ENCODE measurements at regions not wholly inside any gene's neighbourhood (a gene's known extent, or its start where the extent isn't known, plus 50 kb on each side); places are given as distances from the start of the nearest gene placed in this dataset.

GRCh38 chr18:53941601-53942338 is 282.7 kb downstream of the MBD2 start:
- no peak overlapping the region for H4K12ac ChIP-seq (ENCODE audit: low read depth, low read length)
- no peak overlapping the region for H3K23ac ChIP-seq (ENCODE audit: low read length)
- H3K9me3 ChIP-seq (ENCODE audit: insufficient read depth, low read depth, low read length), result peaks cover 19% of the 10 kb centered on the region
- no peak overlapping the region for H2BK5ac ChIP-seq (ENCODE audit: low read depth, low read length, poor library complexity)
- peak overlapping the region; percentile 53 for H3K4me3 ChIP-seq (ENCODE audit: low read depth, low read length)
- no peak overlapping the region for H4K8ac ChIP-seq (ENCODE audit: low read depth, low read length)
- no peaks in the 10 kb centered on the region for H3K27me3 ChIP-seq (ENCODE audit: insufficient read depth, low read length)
- H3K4me1 ChIP-seq (ENCODE audit: control insufficient read depth in 1 of 2, insufficient read depth in 2 of 2, low read length in 2 of 2), result peaks cover 2 to 7% of the 10 kb centered on the region in 2 experiments
- H2AK5ac ChIP-seq (ENCODE audit: low read length), result no peak overlapping the region
- peak overlapping the region; percentile 35 for H3K27ac ChIP-seq (ENCODE audit: low read depth, low read length)
- peaks cover 2% of the 10 kb centered on the region for H3K79me1 ChIP-seq (ENCODE audit: low read length)
- no peak overlapping the region for H3K18ac ChIP-seq (ENCODE audit: low read length)
- no peak overlapping the region for H2AFZ ChIP-seq (ENCODE audit: insufficient read depth, low read length, poor library complexity)
- no peaks in the 10 kb centered on the region for H3K79me2 ChIP-seq (ENCODE audit: control insufficient read depth, insufficient read depth, low read length, poor library complexity)
- no peak overlapping the region for H3K4ac ChIP-seq (ENCODE audit: low read depth, low read length)
- no peaks in the 10 kb centered on the region for H3K36me3 ChIP-seq (ENCODE audit: control insufficient read depth in 1 of 2, insufficient read depth in 2 of 2, low read length in 2 of 2)
- peak overlapping the region; percentile 37 for H4K91ac ChIP-seq (ENCODE audit: low read depth, low read length)
- DNase-seq, result peak; percentile 19 to 73
- H2BK12ac ChIP-seq (ENCODE audit: low read length), result peak overlapping the region; percentile 21
- H3K9ac ChIP-seq (ENCODE audit: low read length), result no peak overlapping the region
- peak overlapping the region; percentile 5 for H3K4me2 ChIP-seq (ENCODE audit: low read length)
- peak overlapping the region; percentile 6 for H3K14ac ChIP-seq (ENCODE audit: low read length)
- H2BK120ac ChIP-seq (ENCODE audit: insufficient read depth, low read length, poor library complexity), result peak overlapping the region; percentile 13

DNA sequence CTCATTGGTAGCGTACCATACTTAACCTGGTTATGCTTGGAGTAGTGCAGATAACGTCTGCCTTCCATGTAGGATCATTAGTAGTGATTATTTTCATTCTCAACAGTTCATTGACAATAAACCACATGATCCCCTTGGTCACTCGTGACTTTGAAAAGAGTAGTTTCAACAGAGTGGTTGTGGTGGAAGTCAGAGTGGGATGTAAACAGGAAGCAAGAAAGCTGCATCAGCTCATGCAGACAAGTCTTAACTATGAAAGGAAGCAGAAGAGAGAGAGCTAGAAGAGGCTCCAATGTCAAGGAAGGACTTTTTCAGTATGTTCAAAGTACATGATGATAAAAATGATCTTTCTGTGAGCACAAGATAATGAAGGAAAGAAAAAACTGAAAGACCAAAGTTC is 287.4 kb downstream of the MBD2 start:
- Histone ChIP-seq H4K8ac (ENCODE audit: low read depth, low read length) (no peak overlapping the region), H3K27me3 (ENCODE audit: insufficient read depth, low read length) (no peaks in the 10 kb centered on the region), H2BK5ac (ENCODE audit: low read depth, low read length, poor library complexity) (no peak overlapping the region), H2BK12ac (ENCODE audit: low read length) (no peak overlapping the region), H3K4me2 (ENCODE audit: low read length) (no peak overlapping the region), H3K4ac (ENCODE audit: low read depth, low read length) (no peak overlapping the region), H3K9me3 (ENCODE audit: insufficient read depth, low read depth, low read length) (peaks cover 2% of the 10 kb centered on the region), H3K18ac (ENCODE audit: low read length) (no peak overlapping the region), H2BK120ac (ENCODE audit: insufficient read depth, low read length, poor library complexity) (no peak overlapping the region), H3K4me3 (ENCODE audit: low read depth, low read length) (no peak overlapping the region), H2AK5ac (ENCODE audit: low read length) (no peak overlapping the region), H3K4me1 (ENCODE audit: control insufficient read depth in 1 of 2, insufficient read depth in 2 of 2, low read length in 2 of 2) (peaks cover 2 to 6% of the 10 kb centered on the region in 2 experiments), H2AFZ (ENCODE audit: insufficient read depth, low read length, poor library complexity) (no peak overlapping the region), H3K79me2 (ENCODE audit: control insufficient read depth, insufficient read depth, low read length, poor library complexity) (no peaks in the 10 kb centered on the region), H3K79me1 (ENCODE audit: low read length) (peaks cover 2% of the 10 kb centered on the region), H4K91ac (ENCODE audit: low read depth, low read length) (no peak overlapping the region), H4K12ac (ENCODE audit: low read depth, low read length) (no peak overlapping the region), H3K23ac (ENCODE audit: low read length) (no peak overlapping the region), H3K36me3 (ENCODE audit: control insufficient read depth in 1 of 2, insufficient read depth in 2 of 2, low read length in 2 of 2) (no peaks in the 10 kb centered on the region), H3K27ac (ENCODE audit: low read depth, low read length) (no peak overlapping the region), H3K14ac (ENCODE audit: low read length) (no peak overlapping the region), H3K9ac (ENCODE audit: low read length) (no peak overlapping the region)
- no CpG with 5 or more reads among the region's 3 CpGs for WGBS (ENCODE audit: extremely low coverage, insufficient coverage, insufficient read length)
- DNase-seq, result no peak

- no peak overlapping the region for H3K27ac ChIP-seq (ENCODE audit: low read depth, low read length)
- no peak overlapping the region for H2AFZ ChIP-seq (ENCODE audit: insufficient read depth, low read length, poor library complexity)
- H3K4me2 ChIP-seq (ENCODE audit: low read length), result no peak overlapping the region
- no peak for DNase-seq
- no peak overlapping the region for H2BK120ac ChIP-seq (ENCODE audit: insufficient read depth, low read length, poor library complexity)
- no CpG with 5 or more reads among the region's 2 CpGs for WGBS (ENCODE audit: extremely low coverage, insufficient coverage, insufficient read length)
- no peak overlapping the region for H3K14ac ChIP-seq (ENCODE audit: low read length)
- H3K27me3 ChIP-seq (ENCODE audit: insufficient read depth, low read length), result no peaks in the 10 kb centered on the region
- H3K4ac ChIP-seq (ENCODE audit: low read depth, low read length), result no peak overlapping the region
- no peaks in the 10 kb centered on the region for H3K36me3 ChIP-seq (ENCODE audit: control insufficient read depth in 1 of 2, insufficient read depth in 2 of 2, low read length in 2 of 2)
- H3K23ac ChIP-seq (ENCODE audit: low read length), result no peak overlapping the region
- H4K8ac ChIP-seq (ENCODE audit: low read depth, low read length), result no peak overlapping the region
- H2BK12ac ChIP-seq (ENCODE audit: low read length), result no peak overlapping the region
- peaks cover 0 to under 1% of the 10 kb centered on the region in 2 experiments for H3K4me1 ChIP-seq (ENCODE audit: control insufficient read depth in 1 of 2, insufficient read depth in 2 of 2, low read length in 2 of 2)
- no peaks in the 10 kb centered on the region for H3K9me3 ChIP-seq (ENCODE audit: insufficient read depth, low read depth, low read length)
- H3K79me1 ChIP-seq (ENCODE audit: low read length), result no peaks in the 10 kb centered on the region
- no peak overlapping the region for H2AK5ac ChIP-seq (ENCODE audit: low read length)
- H4K91ac ChIP-seq (ENCODE audit: low read depth, low read length), result no peak overlapping the region
- H2BK5ac ChIP-seq (ENCODE audit: low read depth, low read length, poor library complexity), result no peak overlapping the region
- no peaks in the 10 kb centered on the region for H3K79me2 ChIP-seq (ENCODE audit: control insufficient read depth, insufficient read depth, low read length, poor library complexity)
- H3K4me3 ChIP-seq (ENCODE audit: low read depth, low read length), result no peak overlapping the region
- no peak overlapping the region for H3K9ac ChIP-seq (ENCODE audit: low read length)
- no peak overlapping the region for H4K12ac ChIP-seq (ENCODE audit: low read depth, low read length)
- no peak overlapping the region for H3K18ac ChIP-seq (ENCODE audit: low read length)
Observed at GRCh38 chr18:53935803-53936202, 288.7 kb downstream of the MBD2 start.

DNA sequence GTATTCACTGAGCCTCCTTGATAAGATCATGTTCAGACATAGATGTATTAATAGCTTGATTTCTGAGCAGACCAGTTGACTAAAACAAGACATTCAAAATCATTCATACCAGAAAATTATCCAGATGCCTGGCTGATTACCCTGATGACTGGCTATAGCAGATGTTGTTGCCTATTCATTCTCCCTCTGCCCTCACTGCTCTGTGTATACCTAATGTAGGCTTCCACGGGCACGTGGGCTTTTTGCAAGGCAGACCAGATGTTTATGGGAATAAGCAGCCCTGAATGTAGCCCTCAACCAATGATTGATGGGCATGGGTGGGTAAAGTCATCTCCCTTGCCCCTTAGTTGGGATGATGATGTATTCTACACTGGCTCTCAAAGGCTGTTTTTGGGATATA is 289.1 kb downstream of the MBD2 start:
- no peak overlapping the region for H3K4ac ChIP-seq (ENCODE audit: low read depth, low read length)
- H2BK5ac ChIP-seq (ENCODE audit: low read depth, low read length, poor library complexity), result no peak overlapping the region
- DNase-seq, result no peak
- no peak overlapping the region for H4K8ac ChIP-seq (ENCODE audit: low read depth, low read length)
- H2AFZ ChIP-seq (ENCODE audit: insufficient read depth, low read length, poor library complexity), result no peak overlapping the region
- H3K4me1 ChIP-seq (ENCODE audit: control insufficient read depth in 1 of 2, insufficient read depth in 2 of 2, low read length in 2 of 2), result no peaks in the 10 kb centered on the region
- no peaks in the 10 kb centered on the region for H3K36me3 ChIP-seq (ENCODE audit: control insufficient read depth in 1 of 2, insufficient read depth in 2 of 2, low read length in 2 of 2)
- WGBS (ENCODE audit: extremely low coverage, insufficient coverage, insufficient read length), result no CpG with 5 or more reads among the region's 2 CpGs
- no peaks in the 10 kb centered on the region for H3K79me1 ChIP-seq (ENCODE audit: low read length)
- H4K91ac ChIP-seq (ENCODE audit: low read depth, low read length), result no peak overlapping the region
- H4K12ac ChIP-seq (ENCODE audit: low read depth, low read length), result no peak overlapping the region
- no peak overlapping the region for H3K4me2 ChIP-seq (ENCODE audit: low read length)
- no peak overlapping the region for H3K18ac ChIP-seq (ENCODE audit: low read length)
- no peak overlapping the region for H2BK12ac ChIP-seq (ENCODE audit: low read length)
- no peaks in the 10 kb centered on the region for H3K27me3 ChIP-seq (ENCODE audit: insufficient read depth, low read length)
- H2AK5ac ChIP-seq (ENCODE audit: low read length), result no peak overlapping the region
- H3K9ac ChIP-seq (ENCODE audit: low read length), result no peak overlapping the region
- no peak overlapping the region for H3K23ac ChIP-seq (ENCODE audit: low read length)
- no peak overlapping the region for H3K4me3 ChIP-seq (ENCODE audit: low read depth, low read length)
- no peak overlapping the region for H3K14ac ChIP-seq (ENCODE audit: low read length)
- no peaks in the 10 kb centered on the region for H3K9me3 ChIP-seq (ENCODE audit: insufficient read depth, low read depth, low read length)
- no peak overlapping the region for H3K27ac ChIP-seq (ENCODE audit: low read depth, low read length)
- H3K79me2 ChIP-seq (ENCODE audit: control insufficient read depth, insufficient read depth, low read length, poor library complexity), result no peaks in the 10 kb centered on the region
- no peak overlapping the region for H2BK120ac ChIP-seq (ENCODE audit: insufficient read depth, low read length, poor library complexity)
